GM10266 (cell line): ENCODE measurements at regions not wholly inside any gene's neighbourhood (a gene's known extent, or its start where the extent isn't known, plus 50 kb on each side); places are given as distances from the start of the nearest gene placed in this dataset.

ENCODE experiments used
- DNase-seq: peaks from one replicate; pipeline ENCODE4 v3.0.0; 2012; ENCODE audit errors: extremely low spot score
- CTCF ChIP-seq: IDR thresholded peaks from 2 replicates; pipeline ENCODE4 v1.5.1; 2012; ENCODE audit warnings: mild to moderate bottlenecking, low read depth; ENCODE audit not compliant: control insufficient read depth, insufficient read depth; ENCODE audit errors: missing control alignments

GRCh38 chr10:2438248-2438939 lies 629.0 kb upstream of the PFKP start:
- TF ChIP-seq CTCF, result no peak
- DNase-seq, result no peak

- no peak for TF ChIP-seq CTCF
- DNase-seq, result no peak
These were observed 630.4 kb upstream of the PFKP start for GRCh38 chr10:2436933-2437332.

GRCh38 chr10:2431961-2432360 lies 635.4 kb upstream of the PFKP start:
- TF ChIP-seq CTCF, result no peak

GRCh38 chr10:2427412-2427811 lies 639.9 kb upstream of the PFKP start:
- no peak for TF ChIP-seq CTCF
- no peak for DNase-seq

More at GRCh38 chr10:2431961-2432360, 635.4 kb upstream of the PFKP start:
- no peak for DNase-seq

GRCh38 chr10:2425320-2425719 lies 642.0 kb upstream of the PFKP start:
- DNase-seq, result no peak
- no peak for TF ChIP-seq CTCF

- no peak for DNase-seq
- no peak for TF ChIP-seq CTCF
These were observed 652.8 kb upstream of the PFKP start for GRCh38 chr10:2414562-2414961.

- no peak for DNase-seq
- no peak for TF ChIP-seq CTCF
These were observed 653.3 kb upstream of the PFKP start for GRCh38 chr10:2414039-2414438.
